Fibroblast of peridontal ligament (primary cell): ENCODE measurements at regions not wholly inside any gene's neighbourhood (a gene's known extent, or its start where the extent isn't known, plus 50 kb on each side); places are given as distances from the start of the nearest gene placed in this dataset.
A peak's percentile ranks its signal among the peaks of the same experiment; 100 is the strongest.
"Not testable (repeated sequence)": the region's sequence is repeated elsewhere in the genome, so short reads cannot be mapped to it uniquely, and the experiment has no call there.

Experiments
- DNase-seq: peaks from one replicate; pipeline ENCODE4 v3.0.0-alpha.2; 2010; ENCODE audit errors: extremely low read depth

GRCh38 chr2:87574193-87575119, 173.4 kb upstream of the PLGLB2 start:
- not testable (repeated sequence) for DNase-seq

DNA sequence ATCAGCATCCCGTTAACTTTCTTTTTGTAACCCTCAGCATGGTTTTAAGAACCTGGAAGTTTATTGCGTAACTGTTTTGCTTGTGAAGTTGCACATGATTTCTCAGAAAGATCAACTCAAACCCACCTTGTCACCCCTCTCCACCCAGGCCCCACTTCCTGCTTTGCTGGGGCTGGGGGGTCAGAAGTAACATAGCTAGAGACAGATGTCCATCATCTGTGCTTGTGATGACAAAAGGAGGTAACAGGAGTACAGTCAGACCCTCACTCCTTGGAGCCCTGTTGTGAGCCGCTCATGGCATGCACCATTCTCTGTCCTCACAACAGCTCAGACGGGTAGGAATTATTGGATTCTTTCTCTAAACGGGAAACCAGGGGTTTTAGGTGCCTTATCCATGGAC, 172.7 kb upstream of the PLGLB2 start:
- not testable (repeated sequence) for DNase-seq

DNA sequence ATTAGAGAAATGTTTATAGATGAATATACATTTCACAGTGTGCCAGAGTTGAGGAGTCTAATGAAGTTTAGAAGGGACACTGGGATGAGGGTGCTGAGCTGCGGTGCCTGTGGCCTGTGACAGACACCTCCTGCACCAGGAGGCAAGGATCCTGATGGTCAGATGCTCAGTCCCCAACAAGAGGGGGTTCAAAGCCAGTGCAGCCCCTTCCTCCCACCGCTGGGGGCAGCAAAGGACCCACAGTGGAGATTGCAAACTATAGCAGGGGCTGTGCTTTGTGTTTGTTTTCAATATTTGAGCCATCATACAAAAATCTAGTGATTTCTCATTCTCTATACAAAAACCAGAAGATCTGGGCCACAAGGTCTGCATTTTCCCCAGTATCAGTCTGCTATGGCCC, 170.5 kb upstream of the PLGLB2 start:
- not testable (repeated sequence) for DNase-seq

DNA sequence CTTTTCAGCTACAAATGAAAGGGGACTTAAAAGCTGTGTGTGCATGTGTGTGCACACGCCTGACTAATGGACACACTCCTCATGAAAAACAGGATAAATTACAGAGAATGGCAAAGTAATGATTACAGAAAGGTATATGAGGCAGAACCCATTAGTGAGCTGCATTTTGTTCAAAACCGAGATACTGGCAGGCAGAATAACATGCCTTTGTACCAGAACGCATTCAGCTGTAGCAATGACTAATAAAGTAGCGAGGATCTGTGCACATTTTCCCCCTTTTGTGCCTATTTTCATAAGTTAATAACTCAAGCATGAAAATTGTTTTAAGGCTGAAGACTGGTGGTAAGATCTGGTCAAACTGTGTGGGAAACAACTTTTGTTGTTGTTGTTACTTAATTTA, 165.7 kb upstream of the PLGLB2 start:
- DNase-seq, result not testable (repeated sequence)

DNA sequence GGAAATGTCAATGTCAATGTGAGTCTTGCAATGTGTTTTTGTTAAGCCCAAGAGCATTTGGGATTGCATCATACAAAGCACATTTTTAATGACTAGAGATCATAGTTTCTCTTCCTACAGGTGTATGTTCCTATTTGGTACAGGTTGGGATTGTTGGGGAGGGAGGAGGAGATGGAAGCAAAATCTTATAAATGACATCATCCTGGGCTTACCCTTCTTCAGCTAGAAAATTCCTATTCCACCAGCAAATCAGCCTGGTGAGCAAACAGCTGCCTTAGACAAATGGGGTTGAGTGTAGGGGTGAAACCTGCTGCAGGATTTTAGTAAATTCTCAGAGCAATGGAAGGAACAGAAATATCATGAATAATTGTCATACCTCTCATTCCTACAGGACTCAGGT, 165.3 kb upstream of the PLGLB2 start:
- DNase-seq, result not testable (repeated sequence)

DNA sequence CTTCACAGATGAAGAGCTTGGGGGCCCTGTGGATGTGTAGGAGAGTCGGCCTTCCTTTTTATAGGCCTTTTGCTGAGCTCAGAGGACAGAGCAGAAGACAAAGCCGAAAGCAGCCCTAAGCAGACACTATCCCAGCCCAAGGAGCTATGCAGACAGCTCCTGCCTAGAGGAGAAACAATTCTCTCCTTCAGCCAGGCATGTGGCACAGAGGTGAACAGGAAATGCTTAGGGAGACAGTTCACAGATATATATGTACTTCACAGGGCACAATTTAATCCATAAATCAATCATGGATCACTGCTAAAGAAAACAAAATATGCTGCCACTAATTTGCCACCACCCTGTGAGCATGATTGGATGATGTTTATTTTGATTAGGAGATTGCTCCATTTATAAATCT, 164.5 kb upstream of the PLGLB2 start:
- not testable (repeated sequence) for DNase-seq

DNA sequence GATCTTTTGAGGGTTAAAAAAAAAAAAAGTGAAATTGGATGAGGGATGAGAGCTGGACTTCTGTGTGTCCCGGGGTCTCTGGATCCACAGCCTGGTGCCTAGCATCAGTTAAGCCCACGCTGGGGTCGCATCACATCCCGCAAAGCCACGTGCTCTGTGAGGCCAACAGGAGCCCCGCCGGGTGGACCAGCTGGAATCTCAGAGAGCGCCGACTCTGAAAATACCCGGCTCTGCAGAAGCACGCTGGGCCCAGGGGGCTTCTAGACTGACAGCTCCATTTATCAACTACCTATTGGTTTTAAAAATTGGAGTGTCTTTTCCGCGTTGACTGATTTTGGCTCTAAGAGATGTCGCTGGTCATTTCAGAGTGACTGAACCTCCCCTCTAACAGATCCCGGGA, 164.1 kb upstream of the PLGLB2 start:
- DNase-seq, result not testable (repeated sequence)

- DNase-seq, result not testable (repeated sequence)
Observed at GRCh38 chr2:87584268-87584906, 163.5 kb upstream of the PLGLB2 start.

DNA sequence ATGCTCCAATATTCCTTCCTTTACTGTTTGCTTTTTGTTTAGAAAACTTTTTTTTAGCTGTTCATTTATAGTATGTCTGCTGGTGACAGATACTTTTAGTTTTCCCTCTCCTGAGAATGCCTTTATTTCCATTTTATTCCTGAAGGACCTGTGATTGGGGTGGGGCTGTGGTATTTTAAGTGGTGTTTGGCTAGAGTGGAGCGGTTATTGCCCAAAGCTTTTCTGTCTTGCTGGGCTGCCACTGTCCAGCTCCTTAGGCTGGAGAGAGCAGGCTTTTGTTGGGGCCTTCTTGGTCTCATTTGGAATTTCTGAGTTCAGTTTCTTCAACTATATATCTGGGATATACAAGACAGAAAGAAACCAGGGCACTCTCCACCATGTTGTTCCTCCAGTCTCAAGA, 160.0 kb upstream of the PLGLB2 start:
- DNase-seq, result not testable (repeated sequence)

DNA sequence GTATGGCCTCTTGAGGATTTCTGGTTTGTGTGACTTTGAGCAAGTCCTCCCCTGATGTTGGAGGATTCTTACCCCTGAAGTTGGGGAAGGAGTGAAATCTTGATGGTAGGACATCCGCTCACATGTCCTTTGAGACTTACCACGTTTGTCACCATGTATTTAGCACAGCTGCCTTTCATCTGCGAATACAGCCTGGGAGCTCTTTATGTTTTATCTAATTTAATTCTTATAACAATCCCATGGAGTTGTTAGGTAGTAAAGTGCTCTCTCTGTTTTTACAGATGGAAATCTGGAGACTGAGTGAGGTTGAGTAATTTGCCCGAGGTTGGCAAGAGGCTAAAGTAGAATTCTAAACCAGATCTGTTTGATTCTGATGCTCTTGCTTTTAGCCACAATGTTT, 154.9 kb upstream of the PLGLB2 start:
- not testable (repeated sequence) for DNase-seq

- DNase-seq, result peak; percentile 47
Observed at GRCh38 chr2:87593784-87594610, 153.9 kb upstream of the PLGLB2 start.

- DNase-seq, result not testable (repeated sequence)
Observed at GRCh38 chr2:87594611-87594992, 153.3 kb upstream of the PLGLB2 start.

DNA sequence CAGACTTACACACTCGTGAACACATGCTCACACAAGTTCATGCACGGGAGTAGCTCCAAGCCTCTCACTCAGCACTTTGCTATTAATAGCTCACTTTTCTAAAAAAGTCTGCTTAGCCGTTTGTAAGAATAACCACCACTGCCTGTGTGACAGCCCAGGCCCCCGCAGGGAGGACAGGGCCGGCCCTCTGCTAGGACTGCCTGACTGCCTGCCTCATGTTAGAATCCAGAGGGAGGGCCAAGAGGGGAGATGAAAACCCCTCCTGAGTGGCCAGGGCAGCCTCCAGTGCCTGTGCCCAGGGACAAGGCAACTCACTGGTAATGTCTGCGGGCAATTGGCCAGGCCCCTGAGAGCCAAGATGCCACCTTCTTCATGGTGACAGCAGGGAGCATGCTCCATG, 152.9 kb upstream of the PLGLB2 start:
- DNase-seq, result not testable (repeated sequence)

DNA sequence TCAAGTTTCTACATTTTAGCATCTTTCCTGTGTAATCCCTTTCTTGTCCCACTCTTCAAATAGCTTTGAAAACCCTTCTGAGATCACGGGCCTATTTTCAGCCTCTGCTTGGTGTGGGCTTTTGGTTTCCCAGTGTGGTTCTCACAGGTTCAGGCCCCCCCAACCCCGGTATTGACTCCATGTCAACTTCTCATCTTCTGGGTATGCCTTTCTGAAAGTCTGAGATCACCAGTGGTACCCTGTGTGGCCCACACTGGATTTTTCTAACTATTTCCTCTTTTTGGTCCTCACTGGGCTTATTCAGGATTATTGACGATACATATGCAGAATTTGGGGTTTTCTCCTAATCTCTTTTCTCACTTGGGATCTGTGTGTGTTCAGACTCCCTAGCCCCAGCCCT, 146.9 kb upstream of the PLGLB2 start:
- not testable (repeated sequence) for DNase-seq

GRCh38 chr2:87602118-87602517, 145.8 kb upstream of the PLGLB2 start:
- DNase-seq, result not testable (repeated sequence)

GRCh38 chr2:87602728-87603127, 145.2 kb upstream of the PLGLB2 start:
- DNase-seq, result not testable (repeated sequence)

DNA sequence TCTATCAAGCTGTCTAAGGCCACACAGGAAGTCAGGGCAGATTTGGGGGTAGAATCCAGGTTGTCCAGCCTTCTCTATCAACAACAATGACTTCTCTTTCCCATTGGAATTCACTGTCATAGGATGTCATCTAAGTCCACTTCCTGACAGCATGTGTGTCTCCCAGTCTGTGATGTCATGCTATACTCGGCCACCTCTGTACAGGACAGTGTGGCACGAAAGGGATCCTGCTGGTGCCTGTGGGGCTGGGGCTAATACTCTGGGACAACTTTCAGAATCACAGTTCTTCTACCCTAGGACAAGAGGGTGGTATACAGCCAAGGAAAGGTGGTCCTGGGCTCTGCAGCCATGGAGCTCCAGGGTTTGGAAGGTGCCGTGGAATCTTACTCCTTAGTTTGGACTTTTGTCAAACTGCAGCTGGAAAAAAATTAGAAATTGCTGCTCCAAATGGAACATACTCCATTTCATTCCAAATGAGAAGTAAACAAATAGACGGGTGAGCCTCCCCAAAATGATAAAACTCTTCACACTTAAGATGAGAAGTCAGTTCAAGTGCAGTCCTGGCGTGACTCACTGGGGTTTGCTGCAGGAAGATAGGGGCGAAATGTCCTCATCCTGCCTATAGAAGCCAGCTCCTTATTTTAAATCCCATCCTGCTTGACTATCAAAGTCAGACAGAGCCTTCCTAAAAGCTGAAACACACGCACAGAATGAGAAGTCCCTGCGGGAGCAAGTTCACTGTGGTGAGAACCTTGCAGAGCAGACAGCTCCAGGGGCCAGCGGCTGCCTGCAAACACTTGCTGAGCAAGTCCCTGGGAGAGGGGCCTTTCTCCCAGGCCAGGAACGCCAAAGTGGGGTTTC, 144.2 kb upstream of the PLGLB2 start:
- peak; percentile 24 for DNase-seq

GRCh38 chr2:87604279-87604818, 143.5 kb upstream of the PLGLB2 start:
- DNase-seq, result peak; percentile 44

DNA sequence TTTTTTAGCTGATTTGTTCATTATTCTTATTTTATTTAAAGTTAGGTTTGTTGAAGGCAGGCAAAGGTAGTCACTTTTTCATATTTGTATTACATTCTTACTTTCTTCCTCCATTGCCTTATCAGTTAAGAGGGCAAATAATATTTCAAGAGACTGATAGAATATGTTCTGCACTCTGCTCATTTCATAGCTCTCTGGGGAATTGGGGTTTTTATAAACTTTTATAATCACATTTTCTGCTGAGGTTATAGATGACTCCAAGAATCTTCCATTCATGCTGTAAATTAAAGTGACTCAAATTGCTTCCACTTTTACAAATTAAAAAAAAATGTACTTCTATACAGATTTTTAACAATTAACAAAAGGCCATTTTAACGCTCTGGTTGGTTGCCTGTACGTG, 142.9 kb upstream of the PLGLB2 start:
- DNase-seq, result peak; percentile 34

DNA sequence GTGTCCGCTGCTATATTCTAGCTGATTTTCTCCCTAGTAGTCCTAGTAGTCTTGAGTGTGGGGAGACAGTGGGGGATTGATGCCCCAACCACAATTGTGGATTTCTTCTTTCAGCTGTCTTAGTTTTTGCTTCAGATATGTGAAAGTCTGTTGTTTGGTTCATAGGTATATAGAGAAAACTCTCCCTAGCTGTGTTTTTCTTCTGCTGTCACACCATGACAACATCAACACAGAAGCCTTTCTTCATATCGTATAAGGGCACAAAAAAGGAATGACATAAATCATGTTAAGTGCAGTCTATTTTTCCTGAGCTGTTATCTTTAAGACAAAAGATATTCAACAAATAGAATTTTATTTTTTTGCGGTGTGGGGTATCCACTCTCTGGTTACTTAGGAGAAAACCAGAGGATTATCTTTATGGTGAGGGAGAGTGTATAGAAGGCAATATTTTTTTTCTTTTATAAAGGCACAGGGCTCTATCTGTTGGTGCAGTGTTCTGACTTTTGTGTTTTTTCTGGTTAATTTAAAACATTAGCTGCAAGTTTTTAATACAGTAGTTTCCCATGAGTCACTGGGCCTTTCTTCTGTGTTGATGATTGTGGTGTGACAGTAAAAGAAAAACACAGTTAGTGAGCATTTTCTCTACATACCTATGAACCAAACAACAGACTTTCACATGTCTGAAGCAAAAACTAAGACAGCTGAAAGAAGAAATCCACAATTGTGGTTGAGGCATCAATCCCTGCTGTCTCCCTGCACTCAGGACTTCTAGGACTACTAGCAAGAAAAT, 139.3 kb upstream of the PLGLB2 start:
- not testable (repeated sequence) for DNase-seq
